ENCODE measurements at regions not wholly inside any gene's neighbourhood (a gene's known extent, or its start where the extent isn't known, plus 50 kb on each side); places are given as distances from the start of the nearest gene placed in this dataset.

DNA sequence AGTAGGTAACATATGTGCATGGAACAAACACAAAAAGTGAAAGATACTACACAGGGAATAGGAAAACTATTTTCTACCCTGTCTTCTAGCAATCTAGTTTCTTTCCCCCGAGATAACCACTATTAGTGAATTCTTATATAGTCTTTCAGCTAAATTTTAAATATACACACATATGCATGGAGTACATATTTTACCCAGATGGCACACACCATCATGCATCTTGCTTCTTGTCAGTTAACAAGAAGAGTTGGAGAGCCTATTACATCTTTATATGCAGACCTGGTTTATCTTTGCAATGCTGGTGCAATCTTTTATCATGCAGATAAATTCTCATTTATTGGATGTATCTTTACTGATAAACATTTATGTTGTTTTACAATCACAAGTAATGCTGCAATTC, 100.4 kb downstream of the OTOR start:
- TF ChIP-seq, protein P1, sequence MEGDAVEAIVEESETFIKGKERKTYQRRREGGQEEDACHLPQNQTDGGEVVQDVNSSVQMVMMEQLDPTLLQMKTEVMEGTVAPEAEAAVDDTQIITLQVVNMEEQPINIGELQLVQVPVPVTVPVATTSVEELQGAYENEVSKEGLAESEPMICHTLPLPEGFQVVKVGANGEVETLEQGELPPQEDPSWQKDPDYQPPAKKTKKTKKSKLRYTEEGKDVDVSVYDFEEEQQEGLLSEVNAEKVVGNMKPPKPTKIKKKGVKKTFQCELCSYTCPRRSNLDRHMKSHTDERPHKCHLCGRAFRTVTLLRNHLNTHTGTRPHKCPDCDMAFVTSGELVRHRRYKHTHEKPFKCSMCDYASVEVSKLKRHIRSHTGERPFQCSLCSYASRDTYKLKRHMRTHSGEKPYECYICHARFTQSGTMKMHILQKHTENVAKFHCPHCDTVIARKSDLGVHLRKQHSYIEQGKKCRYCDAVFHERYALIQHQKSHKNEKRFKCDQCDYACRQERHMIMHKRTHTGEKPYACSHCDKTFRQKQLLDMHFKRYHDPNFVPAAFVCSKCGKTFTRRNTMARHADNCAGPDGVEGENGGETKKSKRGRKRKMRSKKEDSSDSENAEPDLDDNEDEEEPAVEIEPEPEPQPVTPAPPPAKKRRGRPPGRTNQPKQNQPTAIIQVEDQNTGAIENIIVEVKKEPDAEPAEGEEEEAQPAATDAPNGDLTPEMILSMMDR (IDR thresholded peaks at IDR 0.05): no peak
- no peak for TF ChIP-seq POLR2A (IDR thresholded peaks at IDR 0.05)

Measured in Peyer's patch (tissue), 4 donors.